ES-I3 (cell line): ENCODE measurements at regions not wholly inside any gene's neighbourhood (a gene's known extent, or its start where the extent isn't known, plus 50 kb on each side); places are given as distances from the start of the nearest gene placed in this dataset.
"Not testable (repeated sequence)": the region's sequence is repeated elsewhere in the genome, so short reads cannot be mapped to it uniquely, and the experiment has no call there.

ENCODE experiments used
- H3K36me3 ChIP-seq: 2 replicates; pipeline ENCODE4 v1.6.1; 2013; ENCODE audit warnings: mild to moderate bottlenecking, low read length, control low read depth, moderate library complexity; ENCODE audit not compliant: insufficient read depth
- H3K4me1 ChIP-seq: 2 replicates; pipeline ENCODE4 v1.6.1; 2013; ENCODE audit warnings: mild to moderate bottlenecking, control low read depth, low read length; ENCODE audit not compliant: insufficient read depth
- H3K9ac ChIP-seq: 2 replicates; pipeline ENCODE4 v1.6.1; 2013; ENCODE audit warnings: low read depth, mild to moderate bottlenecking, low read length, moderate library complexity
- H3K9me3 ChIP-seq: 2 replicates; pipeline ENCODE4 v1.6.1; 2013; ENCODE audit warnings: mild to moderate bottlenecking, low read length, moderate library complexity; ENCODE audit not compliant: control insufficient read depth, insufficient read depth

DNA sequence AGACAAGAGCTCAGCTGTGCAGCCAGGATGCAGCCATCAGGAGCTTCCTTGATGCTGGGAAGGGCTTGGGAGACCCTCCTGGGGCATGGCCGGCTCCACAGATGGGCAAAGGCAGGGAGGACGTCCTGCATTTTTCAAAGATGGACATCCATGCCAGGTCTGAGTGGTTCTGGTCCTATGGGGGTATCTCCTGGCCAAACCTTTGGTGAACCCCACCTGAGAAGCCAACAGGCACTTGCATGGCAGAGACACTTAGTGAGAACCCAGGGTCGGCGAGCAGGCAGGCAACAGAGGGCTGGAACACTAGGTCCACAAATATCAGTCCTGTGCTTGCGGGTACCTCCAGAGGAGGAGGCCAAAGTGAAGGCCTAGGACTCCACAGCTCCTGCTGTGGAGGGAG, 70.0 kb downstream of the KCTD15 start:
- peaks cover 10% of the 10 kb centered on the region; the same call in 1 of the 2 replicates for H3K4me1 ChIP-seq
- H3K9ac ChIP-seq, result no peak overlapping the region
- no peaks in the 10 kb centered on the region for H3K36me3 ChIP-seq
- H3K9me3 ChIP-seq, result no peaks in the 10 kb centered on the region

DNA sequence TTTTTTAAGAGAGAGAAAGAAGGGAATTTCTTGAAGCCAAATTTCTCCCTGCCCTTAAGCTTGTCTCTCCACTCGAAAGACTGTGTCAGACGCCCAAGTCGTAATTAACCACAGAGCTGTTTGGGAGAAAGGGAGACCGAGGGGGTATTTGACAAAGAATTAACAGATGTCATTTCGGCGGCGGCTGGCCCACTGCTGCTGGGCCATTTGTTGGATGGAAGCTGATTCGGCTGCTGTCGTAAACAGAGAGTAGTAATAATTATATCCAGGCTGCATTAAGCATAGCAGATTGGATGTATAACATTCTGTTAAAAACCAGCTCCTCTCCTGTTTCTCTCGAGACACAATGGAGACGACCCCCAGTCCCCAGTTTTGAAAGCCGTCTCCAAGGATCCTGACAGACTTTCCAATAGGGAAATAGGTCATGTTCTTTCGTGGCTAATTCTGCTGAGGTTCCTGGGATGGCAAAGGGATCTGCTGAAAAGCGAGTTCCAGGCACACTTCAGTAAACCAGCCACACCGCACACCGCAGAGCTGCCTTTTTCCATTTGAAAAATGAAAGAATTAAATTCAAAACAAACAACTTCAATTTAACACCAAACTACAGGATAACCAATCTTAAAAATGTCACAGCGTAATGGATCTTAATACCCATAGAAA, 71.5 kb downstream of the KCTD15 start:
- no peaks in the 10 kb centered on the region for H3K36me3 ChIP-seq
- H3K9ac ChIP-seq, result no peak overlapping the region; the same call in 1 of the 2 replicates
- H3K9me3 ChIP-seq, result no peaks in the 10 kb centered on the region
- H3K4me1 ChIP-seq, result peaks cover 10% of the 10 kb centered on the region; the same call in 1 of the 2 replicates

DNA sequence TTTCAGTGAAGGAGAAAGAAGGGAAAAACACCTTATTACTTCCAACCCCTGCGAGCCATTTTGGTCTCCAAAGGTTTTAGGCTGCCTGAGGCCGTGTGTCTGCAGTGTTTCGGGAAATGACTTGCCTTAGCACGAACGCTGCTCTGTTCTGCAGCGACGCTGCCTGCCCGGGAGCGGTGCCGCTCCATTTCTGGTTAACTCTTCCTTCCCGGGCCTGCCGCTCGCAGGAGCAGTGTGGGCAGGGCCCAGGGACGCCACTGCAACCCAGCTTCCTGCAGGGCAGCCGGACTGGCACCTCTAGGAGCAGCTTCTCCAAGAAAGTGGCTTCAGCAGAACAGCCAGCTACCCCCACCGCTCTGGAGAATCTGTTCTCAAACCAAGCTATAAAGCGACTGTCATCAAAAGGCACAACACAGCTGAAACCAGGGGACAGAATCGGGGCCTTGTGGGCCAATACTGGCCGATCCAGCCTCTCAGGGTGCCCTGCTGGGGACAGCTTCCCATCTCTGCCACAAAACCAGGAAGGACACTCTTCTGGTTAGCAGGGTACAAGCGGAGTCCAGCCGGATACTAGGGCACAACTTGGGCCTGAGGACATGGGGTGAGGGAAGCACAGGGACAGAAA, 72.2 kb downstream of the KCTD15 start:
- Histone ChIP-seq H3K9ac (no peak overlapping the region), H3K9me3 (no peaks in the 10 kb centered on the region), H3K36me3 (no peaks in the 10 kb centered on the region), H3K4me1 (peaks cover 10% of the 10 kb centered on the region; the same call in 1 of the 2 replicates)

DNA sequence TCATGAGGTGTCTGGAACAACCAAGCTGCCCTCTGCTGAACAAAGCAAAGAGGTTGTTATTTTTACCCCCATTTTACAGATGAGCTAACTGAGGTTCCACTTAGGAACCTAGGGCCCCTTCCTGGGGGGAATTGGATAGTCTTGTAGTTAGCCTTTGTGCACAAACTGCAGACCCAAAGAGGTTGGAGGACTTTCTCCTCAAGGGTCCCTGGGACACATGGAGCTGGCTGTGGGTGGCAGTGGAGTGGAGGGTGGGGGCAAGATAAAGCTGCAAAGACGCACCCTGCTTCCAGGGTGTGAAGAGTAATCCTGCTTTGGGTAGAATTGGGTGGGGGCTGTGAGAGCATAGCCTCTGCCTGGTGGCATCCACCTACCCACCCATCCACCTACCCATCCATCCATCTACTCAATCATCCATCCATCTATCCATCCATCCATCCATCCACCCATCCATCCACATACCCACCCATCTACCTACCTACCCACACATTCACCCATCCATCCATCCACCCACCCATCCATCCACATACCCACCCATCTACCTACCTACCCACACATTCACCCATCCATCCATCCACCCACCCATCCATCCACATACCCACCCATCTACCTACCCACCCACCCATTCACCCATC, 73.7 kb downstream of the KCTD15 start:
- H3K36me3 ChIP-seq, H3K9ac ChIP-seq, H3K4me1 ChIP-seq, H3K9me3 ChIP-seq: not testable (repeated sequence)

DNA sequence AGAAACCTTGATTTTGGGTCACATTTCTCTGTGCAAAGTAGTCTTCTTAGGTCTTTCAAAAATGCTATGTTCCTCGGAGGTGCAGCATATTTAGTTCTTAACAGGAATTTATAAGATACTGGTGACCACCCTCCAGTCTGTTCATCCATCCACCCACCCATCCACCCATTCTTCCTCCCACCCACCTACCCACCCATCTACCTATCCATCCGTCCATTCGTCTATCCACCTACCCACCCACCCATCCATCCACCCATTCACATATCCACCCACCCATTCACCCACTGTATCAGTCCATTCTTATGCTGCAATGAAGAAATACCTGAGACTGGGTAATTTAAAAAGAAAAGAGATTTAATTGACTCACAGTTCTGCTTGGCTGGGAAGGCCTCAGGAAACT, 74.9 kb downstream of the KCTD15 start:
- peaks cover 10% of the 10 kb centered on the region; the same call in 1 of the 2 replicates for H3K4me1 ChIP-seq
- H3K9me3 ChIP-seq, result no peaks in the 10 kb centered on the region
- no peaks in the 10 kb centered on the region for H3K36me3 ChIP-seq
- no peak overlapping the region for H3K9ac ChIP-seq

DNA sequence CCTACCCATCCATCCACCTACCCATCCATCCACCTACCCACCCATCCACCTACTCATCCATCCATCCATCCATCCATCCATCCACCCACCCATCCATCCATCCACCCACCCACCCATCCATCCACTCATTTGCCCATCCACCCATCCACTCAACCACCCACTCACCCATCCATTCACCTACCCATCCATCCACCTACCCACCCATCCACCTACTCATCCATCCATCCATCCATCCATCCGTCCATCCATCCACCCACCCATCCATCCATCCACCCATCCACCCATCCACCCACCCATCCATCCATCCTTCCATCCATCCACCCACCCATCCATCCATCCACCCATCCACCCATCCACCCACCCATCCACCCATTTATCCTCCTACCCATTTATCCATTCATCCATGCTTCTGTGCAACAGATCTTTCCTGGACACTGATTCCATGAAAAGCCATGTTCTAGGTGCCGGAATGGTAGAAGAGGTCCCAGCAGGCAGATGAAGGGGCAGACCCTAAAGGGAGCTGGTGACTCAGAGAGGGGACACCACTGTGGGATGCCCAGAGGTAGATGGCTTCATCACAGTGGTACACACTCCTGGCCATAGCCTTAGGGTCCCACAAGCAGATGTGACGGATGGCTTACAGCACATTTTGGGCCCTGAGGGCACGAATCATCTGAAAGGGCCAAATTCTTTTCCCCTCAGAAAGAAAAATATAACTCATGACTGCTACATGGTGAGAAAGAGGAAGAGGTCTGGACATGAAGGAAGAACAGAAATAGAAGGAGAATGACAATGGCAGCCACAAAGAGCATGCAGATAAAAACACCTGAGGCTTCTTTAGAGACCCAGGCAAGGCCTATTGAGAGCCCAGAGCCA, 76.0 kb downstream of the KCTD15 start:
- Histone ChIP-seq H3K9me3 (no peaks in the 10 kb centered on the region), H3K4me1 (peaks cover 9% of the 10 kb centered on the region; the same call in 1 of the 2 replicates), H3K36me3 (no peaks in the 10 kb centered on the region), H3K9ac (no peak overlapping the region)

DNA sequence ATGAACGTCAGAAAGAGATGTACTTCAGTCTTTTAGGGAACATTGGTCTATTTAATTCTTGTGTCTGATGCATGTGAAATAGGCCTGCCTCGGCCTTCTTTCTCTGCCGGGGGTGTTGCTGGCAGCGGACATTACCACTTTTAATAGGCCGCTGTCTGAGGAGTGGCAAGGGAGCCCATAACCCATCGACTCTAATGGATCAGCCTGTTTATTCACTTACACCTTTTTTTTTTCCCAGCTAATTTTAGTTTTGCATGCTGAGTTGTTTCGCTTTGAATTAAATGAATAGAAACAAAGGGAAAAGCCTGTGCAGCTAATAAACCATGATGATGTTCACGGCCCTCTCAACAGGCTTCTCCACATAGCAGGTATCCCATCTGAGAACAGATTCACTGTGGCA, 78.4 kb downstream of the KCTD15 start:
- Histone ChIP-seq H3K9me3 (no peaks in the 10 kb centered on the region), H3K9ac (no peak overlapping the region), H3K36me3 (no peaks in the 10 kb centered on the region), H3K4me1 (peaks cover 6% of the 10 kb centered on the region; the same call in 1 of the 2 replicates)

DNA sequence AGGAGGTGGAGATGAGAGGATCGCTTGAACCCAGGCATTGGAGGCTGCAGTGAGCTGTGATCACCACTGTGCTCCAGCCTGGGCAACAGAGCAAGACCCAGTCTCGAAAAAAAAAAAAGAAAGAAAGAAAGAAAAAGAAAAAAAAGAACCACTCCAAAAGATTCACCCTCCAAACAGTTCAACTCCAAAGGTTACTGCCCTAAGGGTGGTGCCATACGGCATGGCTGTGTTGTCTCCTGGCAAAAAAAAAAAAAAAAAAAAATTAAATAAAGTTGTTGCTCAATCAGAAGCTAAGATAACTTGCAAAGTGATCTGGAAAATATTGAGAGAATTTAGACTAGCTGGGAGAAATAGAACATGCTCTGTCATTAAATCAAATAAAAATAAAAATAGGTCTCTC, 79.5 kb downstream of the KCTD15 start:
- peaks cover 15% of the 10 kb centered on the region for H3K4me1 ChIP-seq
- H3K36me3 ChIP-seq, result no peaks in the 10 kb centered on the region
- no peaks in the 10 kb centered on the region for H3K9me3 ChIP-seq
- H3K9ac ChIP-seq, result no peak overlapping the region

DNA sequence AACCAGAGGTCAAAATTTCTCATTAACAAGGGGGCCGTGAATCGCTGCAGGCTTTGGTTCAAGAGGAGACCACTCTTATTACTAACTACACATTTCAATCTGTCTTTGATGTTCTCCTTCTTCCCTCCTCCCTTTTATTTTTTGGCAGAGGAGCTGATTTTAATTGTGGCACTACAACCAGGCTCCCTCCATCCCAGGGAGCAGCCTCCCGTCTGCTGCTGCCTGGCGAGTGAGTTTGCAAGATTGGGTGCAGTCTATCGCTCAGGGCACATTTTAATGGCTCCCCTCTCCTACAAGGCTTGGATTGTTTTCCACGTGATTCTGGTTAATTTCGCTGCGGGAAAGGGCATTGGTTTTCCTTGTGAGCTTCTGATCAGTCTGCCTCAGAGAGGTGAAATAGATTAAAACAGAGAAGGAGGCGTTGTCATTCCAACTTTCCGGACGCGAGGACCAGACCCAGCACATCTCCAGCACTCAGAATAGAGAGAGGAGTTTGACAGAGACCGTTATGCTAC, 81.4 kb downstream of the KCTD15 start:
- Histone ChIP-seq H3K36me3 (no peaks in the 10 kb centered on the region), H3K9ac (no peak overlapping the region), H3K4me1 (peaks cover 15% of the 10 kb centered on the region), H3K9me3 (no peaks in the 10 kb centered on the region)

DNA sequence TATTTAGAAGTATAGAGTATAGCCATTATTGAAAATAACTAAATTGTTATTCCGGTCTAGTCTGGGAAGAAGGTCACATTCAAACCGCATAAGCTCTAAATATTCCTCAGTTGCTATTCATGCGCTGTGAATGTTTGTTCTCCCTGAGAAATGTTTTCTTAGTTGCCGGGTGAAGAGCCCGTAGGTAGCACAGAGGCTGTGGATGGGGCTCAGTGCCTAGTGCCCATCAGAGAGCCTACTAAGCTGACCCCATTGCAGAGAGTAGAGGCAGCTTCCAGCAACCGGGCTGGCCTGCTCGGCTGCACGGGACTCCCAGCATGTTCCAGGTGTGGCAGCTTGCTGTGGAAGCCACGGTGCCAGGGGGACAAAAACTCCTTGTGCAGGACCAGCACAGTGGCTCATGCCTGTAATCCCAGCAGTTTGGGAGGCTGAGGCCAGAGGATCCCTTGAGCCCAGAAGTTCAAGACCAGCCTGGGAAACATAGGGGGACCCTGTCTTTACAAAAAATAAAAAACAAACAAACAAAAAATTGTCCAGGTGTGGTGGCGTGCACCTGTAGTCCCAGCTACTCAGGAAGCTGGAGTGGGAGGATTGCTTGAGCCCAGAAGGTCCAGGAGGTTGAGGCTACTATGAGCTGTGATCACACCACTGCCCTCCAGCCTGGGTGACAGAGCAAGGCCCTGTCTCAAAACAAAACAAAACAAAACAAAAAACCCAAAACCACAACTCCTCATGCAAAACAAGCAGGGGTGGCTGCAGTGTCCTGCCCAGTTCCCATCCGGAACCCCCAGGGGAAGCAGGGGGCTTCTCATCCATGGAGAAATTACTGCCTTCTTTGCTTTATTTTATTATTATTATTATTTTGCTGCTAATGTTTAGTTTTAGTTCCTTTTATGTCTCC, 82.5 kb downstream of the KCTD15 start:
- no peaks in the 10 kb centered on the region for H3K36me3 ChIP-seq
- peaks cover 21% of the 10 kb centered on the region for H3K4me1 ChIP-seq
- no peak overlapping the region for H3K9ac ChIP-seq
- H3K9me3 ChIP-seq, result no peaks in the 10 kb centered on the region

DNA sequence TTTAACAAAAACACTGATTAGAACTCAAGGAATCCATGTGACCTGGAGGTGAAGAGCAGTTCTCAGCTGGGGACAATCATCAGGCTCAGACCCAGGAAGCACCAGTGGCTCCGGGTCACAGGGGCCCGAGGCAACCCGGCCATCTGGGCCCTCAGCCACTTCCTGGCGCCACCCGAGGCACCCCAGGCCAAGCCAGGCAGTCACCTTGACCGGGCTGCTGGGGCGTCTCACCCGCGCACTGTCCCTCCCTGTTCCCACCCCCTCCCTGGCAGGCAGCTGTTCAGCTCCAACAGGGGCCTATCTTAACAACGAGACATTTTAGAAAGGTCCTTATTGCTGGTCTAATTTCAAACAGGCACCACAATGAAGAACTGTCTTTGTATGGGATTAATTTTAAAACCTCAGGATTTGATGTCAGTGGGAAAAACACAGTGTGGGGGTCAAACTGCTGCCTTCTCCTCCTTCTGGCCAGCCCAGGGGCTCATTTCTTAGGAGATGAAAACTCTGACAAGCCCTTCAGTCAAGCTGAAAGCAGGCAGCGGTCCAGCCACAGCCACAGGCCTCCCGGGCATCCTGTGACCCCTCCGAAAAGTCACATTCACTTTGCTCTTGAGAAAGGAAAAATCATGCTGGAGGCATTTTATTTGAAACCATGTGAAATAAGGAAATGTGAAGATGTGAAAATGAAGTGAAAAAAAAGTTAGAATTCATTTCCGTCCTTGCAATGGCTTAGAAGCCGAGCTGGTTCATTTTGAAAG, 83.3 kb downstream of the KCTD15 start:
- Histone ChIP-seq H3K9me3 (no peaks in the 10 kb centered on the region), H3K9ac (no peak overlapping the region; the same call in 1 of the 2 replicates), H3K36me3 (no peaks in the 10 kb centered on the region), H3K4me1 (peaks cover 21% of the 10 kb centered on the region)

DNA sequence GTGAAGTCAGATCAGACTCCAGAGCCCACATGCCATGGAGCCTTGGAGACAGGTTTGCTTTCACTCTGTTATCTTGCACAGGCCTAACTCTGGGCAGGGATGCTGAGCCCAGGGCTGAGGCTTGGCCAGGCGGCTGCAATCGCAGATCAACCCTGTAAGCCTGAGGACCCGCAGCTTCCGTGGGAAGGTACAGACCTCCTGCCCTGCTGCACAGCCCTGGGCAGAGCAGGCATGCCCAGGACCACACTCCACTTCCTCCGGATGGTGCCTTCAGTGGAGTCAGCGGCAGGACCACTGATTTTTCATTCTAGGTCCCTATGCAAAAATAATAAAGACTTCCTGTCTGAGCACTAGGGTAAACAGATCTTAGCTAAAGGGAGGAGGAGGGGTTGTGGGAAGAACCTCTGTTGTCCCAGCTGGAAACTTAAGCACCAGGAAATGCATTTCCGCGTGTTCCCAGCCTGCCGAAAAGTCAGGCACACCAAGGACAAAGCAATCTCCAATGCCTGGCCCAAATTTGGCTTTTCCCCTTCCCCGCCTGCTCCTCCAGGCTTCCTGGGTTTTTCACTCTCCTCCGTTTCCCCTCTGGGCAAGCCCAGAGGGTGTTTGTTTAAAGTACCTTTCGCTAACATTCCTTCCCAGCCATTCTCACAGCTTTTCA, 87.3 kb downstream of the KCTD15 start:
- H3K9ac ChIP-seq, result peak overlapping the region; percentile 55
- H3K36me3 ChIP-seq, result no peaks in the 10 kb centered on the region
- H3K4me1 ChIP-seq, result peaks cover 25% of the 10 kb centered on the region
- H3K9me3 ChIP-seq, result no peaks in the 10 kb centered on the region
